DMS 273 (cell line): ENCODE measurements at regions not wholly inside any gene's neighbourhood (a gene's known extent, or its start where the extent isn't known, plus 50 kb on each side); places are given as distances from the start of the nearest gene placed in this dataset.
"Not testable (repeated sequence)": the region's sequence is repeated elsewhere in the genome, so short reads cannot be mapped to it uniquely, and the experiment has no call there.

Experiments used
- DNase-seq: peaks from one replicate; lab custom pipeline; 2025; ENCODE audit not compliant: unreplicated experiment; lab: John Stamatoyannopoulos, UW

DNA sequence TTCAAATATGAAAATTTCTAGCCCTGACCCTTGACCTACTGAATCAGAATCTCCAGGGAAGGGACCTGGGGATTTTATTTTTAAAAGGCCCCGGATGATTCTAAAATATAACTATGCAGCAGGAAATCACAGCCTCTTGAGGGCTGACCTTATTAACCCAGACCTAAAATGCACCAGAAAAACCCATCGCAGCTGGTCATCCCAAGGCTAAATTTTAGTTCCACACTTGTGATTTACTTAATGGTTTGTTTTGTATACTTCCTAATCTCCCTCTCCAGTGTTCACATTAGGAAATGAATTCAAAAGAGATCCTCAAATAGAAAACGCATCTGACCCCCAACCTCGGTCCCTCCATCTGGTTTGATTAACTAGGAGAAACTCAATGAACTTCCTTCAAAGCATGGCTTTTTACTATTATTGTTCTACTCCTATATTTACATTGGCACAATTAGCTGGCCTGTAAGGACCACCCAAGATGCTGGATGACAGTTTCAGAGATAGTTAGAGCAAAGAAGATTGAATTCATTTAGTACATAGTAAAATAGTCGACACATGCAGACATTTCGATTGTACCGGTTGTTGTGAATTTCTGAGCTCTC is 147.8 kb upstream of the MED14 start:
- DNase-seq: no peak

DNA sequence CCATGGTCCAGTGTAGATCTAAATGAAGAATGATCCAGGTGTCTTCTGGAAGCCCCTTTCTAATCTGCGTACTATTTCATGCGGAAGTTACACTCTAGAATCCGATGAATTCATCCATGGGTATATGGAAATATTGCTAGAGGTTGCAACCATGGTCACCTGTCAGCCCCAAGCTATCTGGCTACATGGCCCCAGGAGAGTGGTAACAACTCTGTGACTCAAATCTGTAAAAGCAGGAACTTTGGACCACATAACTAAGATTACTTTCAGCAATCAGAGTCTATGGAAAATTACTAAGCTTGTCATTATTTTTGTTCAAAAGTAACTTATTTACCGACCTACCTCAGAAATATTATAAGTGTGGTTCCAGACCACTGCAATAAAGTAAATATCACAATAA is 150.6 kb upstream of the MED14 start:
- DNase-seq: no peak

DNA sequence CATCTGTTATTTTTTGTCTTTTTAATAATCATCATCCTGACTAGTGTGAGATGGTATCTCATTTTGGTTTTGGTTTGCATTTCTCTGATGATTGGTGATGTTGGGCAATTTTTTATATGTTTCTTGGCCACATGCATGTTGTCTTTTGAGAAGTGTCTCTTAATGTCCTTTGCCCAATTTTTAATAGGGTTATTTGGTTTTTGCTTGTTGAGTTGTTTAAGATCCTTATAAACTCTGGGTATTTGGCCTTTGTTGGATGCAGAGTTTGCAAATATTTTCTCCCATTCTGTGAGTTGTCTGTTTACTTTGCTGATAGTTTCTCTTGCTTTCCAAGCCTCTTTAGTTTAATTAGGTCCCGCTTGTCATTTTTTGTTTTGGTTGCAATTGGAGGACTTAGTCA is 152.1 kb upstream of the MED14 start:
- no peak for DNase-seq

DNA sequence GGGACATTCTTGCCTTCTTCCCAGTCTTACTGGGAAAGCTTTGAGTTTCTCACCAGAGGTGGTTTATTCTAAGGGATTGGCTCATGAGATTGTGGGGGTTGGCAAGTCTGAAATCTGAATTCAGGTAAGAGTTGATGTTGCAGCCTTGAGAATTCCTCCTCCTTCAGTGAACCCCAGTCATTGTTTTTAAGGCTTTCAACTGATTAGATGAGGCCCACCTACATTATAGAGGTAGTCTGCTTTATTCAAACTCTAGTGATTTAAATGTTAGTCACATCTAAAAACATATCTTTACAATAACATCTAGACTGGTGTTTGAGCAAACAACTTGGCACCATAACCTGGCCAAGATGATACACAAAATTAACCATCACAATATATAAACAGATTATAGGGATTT is 156.5 kb upstream of the MED14 start:
- DNase-seq: no peak

DNA sequence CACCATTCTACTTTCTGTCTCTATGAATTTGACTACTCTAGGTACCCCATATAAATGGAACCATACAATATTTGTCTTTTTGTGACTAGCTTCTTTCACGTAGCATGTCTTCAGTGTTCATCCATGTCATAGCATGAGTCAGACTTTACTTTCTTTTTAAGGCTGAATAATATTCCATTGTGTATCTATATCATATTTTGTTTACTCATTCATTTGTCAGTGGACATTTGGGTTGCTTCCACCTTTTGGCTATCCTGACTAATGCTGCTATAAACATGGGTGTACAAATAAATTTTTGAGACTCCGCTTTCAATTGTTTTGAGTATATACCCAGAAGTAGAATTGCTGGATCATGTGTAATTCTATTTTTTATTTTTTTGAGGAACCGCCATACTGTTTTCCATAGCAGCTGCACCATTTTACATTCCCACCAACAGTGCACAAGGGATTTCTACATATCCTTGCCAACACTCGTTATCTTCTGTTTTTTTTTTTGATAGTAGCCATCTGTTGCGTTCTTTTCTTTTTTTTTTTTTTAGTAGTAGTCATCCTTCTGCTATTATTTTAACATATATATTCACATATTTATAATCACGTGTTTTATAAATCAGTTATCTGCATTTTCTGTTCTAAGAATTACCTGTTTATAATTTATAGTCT is 158.0 kb upstream of the MED14 start:
- peak; percentile 81 for DNase-seq

DNA sequence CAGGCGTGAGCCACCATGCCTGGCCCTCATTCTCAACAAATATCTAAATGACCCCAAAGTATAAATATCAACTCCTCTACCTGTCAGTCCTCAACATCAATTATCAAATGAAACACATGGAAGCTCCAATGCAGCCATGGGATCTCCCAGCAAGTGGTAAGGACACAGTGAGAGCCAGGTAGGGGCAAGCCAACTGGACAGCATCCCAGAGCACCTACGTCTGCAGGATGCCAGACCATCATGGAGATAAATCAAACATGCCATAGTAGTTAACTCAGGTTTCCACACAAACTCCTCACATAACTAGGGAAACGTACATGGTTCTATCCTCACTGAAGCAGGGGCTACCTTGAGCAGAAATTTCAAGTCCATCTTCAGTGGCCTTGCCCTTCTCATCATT is 159.9 kb upstream of the MED14 start:
- DNase-seq: no peak

DNA sequence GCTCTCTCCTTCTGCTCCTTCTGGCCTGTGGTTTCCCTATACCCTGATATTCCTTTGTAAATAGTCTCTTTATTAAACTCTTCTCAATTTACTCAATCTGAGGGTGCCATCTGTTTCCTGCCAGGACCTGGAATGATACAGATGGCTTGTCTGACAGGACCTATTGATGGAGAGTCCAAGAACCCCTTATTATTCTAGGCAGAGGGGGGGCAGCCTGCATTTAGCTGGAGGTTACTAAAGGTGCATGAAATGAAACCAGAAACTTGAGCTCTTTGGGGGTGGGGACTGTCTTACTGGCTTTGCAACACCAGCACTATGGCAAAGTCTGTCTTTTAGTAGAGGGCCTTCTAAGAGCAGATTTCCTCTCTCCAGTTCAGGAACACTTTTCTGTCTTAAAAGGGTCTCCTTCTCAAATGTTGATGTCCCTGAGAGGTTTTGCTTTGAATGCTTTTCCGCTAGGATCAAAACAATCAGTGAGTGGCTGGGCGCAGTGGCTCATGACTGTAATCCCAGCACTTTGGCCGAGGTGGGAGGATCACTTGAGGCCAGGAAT is 162.5 kb upstream of the MED14 start:
- DNase-seq: peak; percentile 97

DNA sequence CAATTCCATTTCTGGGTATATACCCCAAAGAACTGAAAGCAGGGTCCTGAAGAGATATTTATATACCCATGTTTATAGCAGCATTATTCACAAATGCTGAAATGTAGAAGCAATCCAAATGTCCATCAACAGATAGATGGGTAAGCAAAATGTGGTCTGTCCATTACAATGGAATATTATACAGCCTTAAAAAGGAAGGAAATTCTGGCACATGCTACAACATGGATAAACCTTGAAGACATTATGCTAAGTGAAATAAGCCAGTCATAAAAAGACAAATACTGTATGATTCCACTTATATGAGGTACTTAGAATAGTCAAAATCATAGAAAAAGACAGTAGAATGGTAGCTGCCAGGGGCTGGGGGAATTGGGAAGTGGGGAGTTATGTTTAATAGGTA is 169.4 kb upstream of the MED14 start:
- DNase-seq: not testable (repeated sequence)

DNA sequence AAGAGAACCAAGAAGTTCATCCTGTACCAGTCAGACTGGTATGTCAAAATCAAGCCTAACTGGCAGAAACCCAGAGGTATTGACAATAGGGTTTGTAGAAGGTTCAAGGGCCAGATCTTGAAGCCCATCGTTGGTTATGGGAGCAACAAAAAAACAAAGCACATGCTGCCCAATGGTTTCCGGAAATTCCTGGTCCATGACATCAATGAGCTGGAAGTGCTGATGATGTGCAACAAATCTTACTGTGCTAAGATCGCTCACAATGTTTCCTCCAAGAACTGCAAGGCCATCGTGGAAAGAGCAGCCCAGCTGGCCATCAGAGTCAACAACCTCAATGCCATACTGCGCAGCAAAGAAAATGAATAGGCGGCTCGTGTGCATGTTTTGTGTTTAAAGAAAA is 172.7 kb upstream of the MED14 start:
- no peak for DNase-seq

DNA sequence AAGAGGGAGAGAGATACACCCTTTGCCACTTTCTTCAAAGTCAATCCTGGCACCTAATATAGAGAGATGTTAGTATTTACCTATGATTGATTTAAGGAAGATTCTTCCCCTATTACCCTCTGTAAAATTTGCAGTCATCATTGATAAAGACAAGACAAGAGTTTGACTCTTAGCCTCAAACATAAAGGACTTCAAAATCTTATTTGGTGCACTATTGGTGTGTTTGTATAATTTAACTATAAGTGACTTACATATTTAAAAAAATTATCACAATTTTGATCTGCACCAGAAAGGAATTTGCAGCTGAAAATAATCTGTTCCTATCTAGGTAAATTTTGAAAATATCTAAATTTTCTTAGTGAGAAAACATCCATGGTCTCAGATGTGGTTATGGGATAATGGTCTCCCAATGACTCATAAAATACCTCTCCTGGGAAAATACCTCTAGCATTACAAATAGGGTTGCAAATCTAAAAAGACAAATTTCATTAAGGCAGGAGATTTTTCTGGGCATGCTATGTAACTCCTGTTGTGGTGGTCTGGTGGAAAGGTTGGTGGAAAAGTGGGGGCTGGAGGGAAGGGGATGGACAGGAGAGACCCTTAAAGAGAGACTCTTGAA is 173.6 kb upstream of the MED14 start:
- DNase-seq: no peak

DNA sequence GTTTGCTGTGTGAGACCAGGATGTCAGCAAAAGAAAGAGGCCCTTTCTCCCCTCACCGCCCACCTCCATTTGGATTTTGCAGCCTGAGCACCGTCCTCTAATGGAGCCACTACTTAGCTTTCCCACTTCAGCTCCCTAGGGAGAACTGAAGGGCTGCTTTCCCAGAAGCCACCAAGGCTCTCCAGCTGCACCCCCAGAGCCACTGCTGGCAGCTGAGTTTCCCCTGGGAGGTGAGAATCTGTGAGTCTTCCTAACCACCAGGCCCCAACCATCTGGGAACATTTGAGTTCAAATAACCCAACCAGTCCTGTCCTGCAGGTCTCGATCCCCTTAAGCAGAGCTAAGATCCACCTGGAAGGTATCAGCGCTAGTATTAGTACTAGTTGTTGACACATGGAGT is 173.1 kb upstream of the USP9X start:
- peak; percentile 99 for DNase-seq

DNA sequence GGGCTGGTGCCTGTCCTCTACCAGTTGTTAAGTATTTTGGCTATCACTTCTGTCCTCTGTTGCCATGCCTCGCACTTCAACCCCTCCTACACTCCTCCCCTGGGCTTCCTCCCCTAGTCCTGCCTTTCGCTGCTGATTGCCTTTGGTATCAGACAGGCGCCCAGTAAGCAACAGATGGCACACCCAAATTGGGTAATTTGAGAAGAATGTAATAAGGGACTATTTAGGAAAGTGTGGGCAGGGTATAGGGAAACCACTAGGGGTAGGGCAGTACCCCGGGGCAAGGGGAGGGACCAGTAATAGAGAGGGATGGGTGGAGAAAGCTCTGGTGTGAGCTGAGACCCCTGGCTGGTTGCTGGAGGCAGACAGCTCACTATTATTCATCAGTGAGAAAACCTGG is 172.7 kb upstream of the USP9X start:
- DNase-seq: peak; percentile 99

DNA sequence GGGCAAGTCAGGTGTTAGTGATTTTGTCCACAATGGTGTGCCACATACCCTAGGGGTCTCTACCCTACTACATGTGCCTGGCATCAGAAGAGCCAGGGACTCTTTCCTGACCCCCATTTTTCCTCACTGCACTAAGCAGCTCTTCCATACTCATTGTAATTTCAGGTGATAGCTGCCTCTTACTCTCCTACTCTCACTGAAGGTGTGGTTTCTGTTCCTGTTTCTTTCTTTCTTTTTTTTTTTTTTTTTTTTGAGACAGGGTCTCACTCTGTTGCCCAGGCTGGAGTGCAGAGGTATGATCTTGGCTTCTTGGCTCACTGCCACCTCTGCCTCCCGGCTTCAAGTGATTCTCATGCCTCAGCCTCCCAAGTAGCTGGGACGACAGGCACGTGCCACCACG is 164.9 kb upstream of the USP9X start:
- no peak for DNase-seq

DNA sequence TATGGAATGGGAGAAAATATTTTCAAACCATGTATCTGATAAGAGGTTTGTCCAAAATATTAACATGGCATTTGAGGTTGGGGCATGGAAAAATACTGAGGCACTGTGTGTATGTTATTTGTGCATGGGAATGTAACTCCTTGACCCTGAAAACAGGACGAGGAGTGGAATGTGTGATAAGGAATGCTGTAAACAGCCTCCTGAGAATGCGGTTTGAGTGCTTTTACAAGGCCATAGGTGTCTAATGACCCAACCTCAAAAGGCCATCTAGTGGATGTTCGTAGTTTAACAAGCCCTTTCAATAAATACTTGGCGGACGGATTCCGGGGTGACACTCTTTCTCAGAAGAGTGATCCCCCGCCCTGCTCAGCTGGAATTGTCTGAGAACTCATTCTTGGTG is 162.9 kb upstream of the USP9X start:
- peak; percentile 81 for DNase-seq

DNA sequence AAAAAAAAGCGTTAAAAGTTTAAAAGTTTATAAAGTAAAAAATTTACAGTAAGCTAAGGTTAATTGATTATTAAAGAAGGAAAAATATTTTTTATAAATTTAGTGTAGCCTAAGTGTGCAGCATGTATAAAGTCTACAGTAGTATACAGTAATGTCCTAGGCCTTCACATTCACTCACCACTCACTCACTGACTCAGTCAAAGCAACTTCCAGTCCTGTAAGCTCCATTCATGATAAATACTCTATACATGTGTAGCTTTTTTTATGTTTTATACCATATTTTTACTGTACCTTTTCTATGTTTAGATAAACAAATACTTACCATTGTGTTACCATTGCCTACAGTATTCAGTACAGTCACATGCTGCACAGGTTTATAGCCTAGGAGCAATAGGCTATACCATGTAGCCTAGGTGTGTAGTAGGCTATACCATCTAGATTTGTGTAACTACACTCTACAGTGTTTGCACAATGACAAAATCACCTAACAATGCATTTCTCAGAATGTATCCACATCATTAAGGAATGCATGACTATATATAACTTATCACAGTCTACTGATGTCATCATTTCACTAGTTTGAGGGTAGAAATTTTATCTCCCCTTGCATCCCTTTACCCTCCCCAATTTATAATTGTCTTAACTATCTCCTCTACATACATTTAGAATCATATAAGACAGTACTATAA is 158.4 kb upstream of the USP9X start:
- DNase-seq: not testable (repeated sequence)

DNA sequence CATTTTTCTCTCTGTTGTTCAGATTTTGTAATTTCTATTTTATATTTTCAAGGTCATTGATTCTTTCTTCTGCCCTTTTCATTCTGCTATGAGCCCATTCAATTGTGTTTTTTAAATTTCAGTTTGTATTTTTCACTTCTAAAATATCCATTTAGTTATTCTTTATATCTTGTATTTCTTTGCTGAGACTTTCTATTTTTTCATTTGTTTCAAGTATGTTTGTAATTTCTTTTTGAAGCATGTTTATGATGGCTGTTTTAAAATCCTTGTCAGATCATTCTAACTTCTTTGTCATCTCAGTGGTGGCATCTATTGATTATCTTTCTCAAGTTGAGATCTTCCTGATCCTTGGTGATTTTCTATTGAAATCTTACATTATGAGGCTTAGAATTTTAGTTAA is 157.2 kb upstream of the USP9X start:
- DNase-seq: no peak

DNA sequence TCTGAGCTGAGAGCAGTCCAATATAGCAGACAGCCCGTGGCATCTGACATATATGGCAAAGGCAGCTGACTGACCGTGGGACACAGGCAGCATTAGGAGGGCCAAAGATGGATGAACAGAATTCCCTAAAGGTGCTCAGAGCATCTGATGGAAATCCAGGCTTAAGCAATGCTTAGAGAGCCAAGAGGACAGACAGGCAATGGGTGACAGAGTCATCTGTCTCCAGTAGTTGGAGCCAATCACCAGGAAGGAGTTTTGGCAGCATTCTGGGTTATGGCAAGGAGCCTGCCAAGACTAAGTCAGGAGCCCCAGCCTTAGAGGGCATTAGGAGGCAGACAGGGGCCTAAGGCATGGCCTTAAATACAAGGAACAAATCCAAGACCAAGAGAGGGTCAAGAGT is 153.3 kb upstream of the USP9X start:
- peak; percentile 86 for DNase-seq

DNA sequence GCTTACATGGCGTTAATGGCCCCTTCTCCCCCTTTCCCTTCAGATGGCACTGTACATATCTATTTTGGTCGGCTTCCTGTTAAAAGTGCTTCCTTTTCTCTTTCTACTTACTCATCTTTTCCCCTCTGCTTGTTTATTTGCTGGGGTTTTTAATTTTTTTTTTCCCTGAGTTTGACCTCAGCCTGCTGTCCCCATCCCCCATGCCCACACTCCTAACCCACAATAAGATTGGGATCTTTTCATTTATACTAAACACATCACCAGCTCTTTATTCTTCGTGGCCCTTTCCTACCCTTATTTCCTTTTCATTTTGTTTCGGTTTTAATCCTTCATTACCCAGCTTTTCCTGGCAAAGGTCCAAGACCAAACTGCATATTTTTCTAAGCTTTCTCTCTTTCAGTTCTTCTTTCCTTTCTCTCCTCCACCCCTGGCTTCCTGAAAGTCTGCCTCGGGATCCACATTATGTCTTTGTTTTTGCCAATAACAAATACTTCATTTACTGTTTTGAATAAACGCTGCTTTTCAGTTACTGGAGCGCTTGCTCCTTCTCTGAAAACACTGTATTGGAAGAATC is 152.0 kb upstream of the USP9X start:
- DNase-seq: peak; percentile 70

DNA sequence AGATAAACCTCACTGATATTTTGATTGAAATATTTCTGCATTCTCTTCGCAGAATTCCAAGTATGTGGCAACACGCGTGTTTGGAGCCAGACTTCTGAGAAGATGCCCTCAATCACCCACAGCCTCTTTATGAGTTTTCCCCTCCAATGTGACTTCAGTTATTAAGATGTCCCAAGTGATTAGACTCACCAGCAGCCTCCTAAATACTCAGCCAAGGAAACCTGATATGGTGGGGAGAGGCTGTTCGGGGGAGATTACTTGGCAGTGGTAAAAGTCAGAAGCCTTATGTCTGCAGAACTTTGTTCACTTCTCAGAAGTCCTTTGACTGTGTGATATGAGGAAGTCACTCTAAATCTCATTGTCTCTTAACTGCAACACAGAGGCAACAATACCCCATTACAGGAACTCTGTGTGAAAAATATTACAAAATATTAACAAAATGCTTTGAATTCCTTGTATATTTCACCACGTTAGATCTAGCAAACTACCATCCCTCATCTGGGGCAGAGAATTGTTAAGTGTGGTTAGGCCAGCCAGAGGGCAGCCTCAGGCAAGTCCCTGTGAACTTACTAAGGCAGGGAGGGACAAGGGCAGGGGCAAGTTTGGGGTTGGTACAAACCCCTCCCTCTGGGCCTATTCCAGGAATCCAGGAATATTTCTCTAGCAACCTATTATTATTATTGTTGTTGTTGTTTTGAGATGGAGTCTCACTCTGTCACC is 151.4 kb upstream of the USP9X start:
- DNase-seq: peak; percentile 92

DNA sequence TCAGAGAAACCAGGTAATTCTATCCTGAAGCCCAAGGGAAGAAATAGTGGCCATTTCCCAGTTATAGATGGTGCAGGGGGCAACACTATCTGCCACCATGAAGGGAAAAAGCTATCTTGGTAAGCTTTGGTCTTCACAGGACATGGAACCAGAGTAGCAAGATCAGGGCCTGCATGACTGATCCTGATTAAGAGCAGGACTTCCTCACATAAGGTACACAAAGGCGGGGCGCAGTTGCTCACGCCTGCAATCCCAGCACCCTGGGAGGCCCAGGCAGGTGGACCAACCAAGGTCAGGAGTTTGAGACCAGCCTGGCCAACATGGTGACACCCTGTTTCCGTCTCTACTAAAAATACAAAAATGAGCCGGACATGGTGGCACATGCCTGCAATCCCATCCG is 148.4 kb upstream of the USP9X start:
- DNase-seq: no peak

DNA sequence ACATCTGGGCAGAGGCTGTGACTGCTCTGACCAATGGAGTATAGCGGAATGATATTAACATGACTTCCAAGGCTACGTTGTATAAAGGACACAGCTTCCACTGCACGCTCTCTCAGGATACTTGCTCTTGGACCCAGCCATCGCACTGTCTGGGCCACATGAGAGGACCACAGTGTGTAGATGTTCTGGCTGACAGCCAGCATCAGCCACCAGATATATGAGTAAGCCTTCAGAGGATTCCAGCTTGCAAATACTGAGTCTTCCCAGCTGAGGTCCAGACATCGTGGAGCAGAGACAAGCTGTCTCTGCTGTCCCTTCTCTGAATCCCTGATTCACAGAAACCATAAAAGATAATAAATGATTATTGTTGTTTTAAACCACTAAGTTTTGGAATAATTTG is 146.8 kb upstream of the USP9X start:
- DNase-seq: peak; percentile 40
